MCF 10A (cell line): ENCODE measurements at regions not wholly inside any gene's neighbourhood (a gene's known extent, or its start where the extent isn't known, plus 50 kb on each side); places are given as distances from the start of the nearest gene placed in this dataset.

ENCODE experiments used
- BruUV-seq: library from RNA; stranded (reverse); fragments of 400-500 nt; replicated peaks from 2 replicates; lab custom pipeline; 2021; lab: Mats Ljungman, UMichigan
- CTCF ChIA-PET: fragments of 300-600 bp; sonication (Branson Sonifier 250); formaldehyde crosslinking; extraction: SDS; loops from one replicate; lab custom pipeline; 2021; ENCODE audit warnings: antibody characterized with exemption, inconsistent platforms; lab: Yijun Ruan, JAX
- POLR2A ChIA-PET: fragments of 300-600, 350-650 bp; sonication (Branson Sonifier 250); formaldehyde crosslinking; extraction: SDS; loops from one replicate; lab custom pipeline; 2020; ENCODE audit warnings: antibody characterized with exemption, inconsistent platforms; lab: Yijun Ruan, JAX
- DNase-seq: peaks from one replicate; pipeline ENCODE4 v3.0.0-alpha.2; 2018; ENCODE audit not compliant: unreplicated experiment
- H3K27ac Mint-ChIP-seq: one replicate; pipeline ENCODE4 v1.8.0; 2022; ENCODE audit warnings: mild to moderate bottlenecking, low read depth, mixed read lengths; ENCODE audit not compliant: unreplicated experiment
- H3K27me3 Mint-ChIP-seq: one replicate; pipeline ENCODE4 v1.8.0; 2022; ENCODE audit warnings: mixed read lengths; ENCODE audit not compliant: insufficient read depth, unreplicated experiment
- H3K36me3 Mint-ChIP-seq: one replicate; pipeline ENCODE4 v1.8.0; 2022; ENCODE audit warnings: mild to moderate bottlenecking, moderate library complexity, mixed read lengths; ENCODE audit not compliant: insufficient read depth, unreplicated experiment
- H3K4me1 Mint-ChIP-seq: one replicate; pipeline ENCODE4 v1.8.0; 2022; ENCODE audit warnings: mixed read lengths; ENCODE audit not compliant: insufficient read depth, unreplicated experiment
- H3K4me3 Mint-ChIP-seq: one replicate; pipeline ENCODE4 v1.8.0; 2022; ENCODE audit warnings: mild to moderate bottlenecking, moderate library complexity, mixed read lengths; ENCODE audit not compliant: unreplicated experiment
- H3K9me3 Mint-ChIP-seq: one replicate; pipeline ENCODE4 v1.8.0; 2022; ENCODE audit warnings: mixed read lengths; ENCODE audit not compliant: unreplicated experiment
- intact Hi-C: fragments of 100-400 bp; cut with micrococcal nuclease; formaldehyde crosslinking; loops from 2 replicates; pipeline ENCODE4 v1.14.1; 2022
- TF ChIP-seq, protein P1 (sequence below): fragments of 200-600 bp; IDR thresholded peaks from one replicate; pipeline ENCODE4 v1.8.0; 2022; ENCODE audit warnings: antibody characterized with exemption, mild to moderate bottlenecking; ENCODE audit not compliant: unreplicated experiment

GRCh38 chr2:138190999-138191398 lies 226.7 kb downstream of the HNMT start:
- Mint-ChIP-seq H3K4me3 (no peak overlapping the region), H3K36me3 (no peaks in the 10 kb centered on the region), H3K9me3 (no peaks in the 10 kb centered on the region), H3K27me3 (no peaks in the 10 kb centered on the region), H3K27ac (no peak overlapping the region), H3K4me1 (no peaks in the 10 kb centered on the region)
- intact Hi-C loops, result no loop called here
- no TSS peak for BruUV-seq
- TF ChIP-seq, protein P1, sequence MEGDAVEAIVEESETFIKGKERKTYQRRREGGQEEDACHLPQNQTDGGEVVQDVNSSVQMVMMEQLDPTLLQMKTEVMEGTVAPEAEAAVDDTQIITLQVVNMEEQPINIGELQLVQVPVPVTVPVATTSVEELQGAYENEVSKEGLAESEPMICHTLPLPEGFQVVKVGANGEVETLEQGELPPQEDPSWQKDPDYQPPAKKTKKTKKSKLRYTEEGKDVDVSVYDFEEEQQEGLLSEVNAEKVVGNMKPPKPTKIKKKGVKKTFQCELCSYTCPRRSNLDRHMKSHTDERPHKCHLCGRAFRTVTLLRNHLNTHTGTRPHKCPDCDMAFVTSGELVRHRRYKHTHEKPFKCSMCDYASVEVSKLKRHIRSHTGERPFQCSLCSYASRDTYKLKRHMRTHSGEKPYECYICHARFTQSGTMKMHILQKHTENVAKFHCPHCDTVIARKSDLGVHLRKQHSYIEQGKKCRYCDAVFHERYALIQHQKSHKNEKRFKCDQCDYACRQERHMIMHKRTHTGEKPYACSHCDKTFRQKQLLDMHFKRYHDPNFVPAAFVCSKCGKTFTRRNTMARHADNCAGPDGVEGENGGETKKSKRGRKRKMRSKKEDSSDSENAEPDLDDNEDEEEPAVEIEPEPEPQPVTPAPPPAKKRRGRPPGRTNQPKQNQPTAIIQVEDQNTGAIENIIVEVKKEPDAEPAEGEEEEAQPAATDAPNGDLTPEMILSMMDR, result no peak
- CTCF ChIA-PET, result interaction anchor here (0.6 to 0.9 kb wide), 2 partner anchors 325 to 596 kb away, joined by 3 to 4 read pairs; no protein-coding TSS in a partner anchor
- DNase-seq, result no peak
- POLR2A ChIA-PET, result no interaction called here

- intact Hi-C loops, result no loop called here
- ChIA-PET POLR2A (interaction anchor here (0.6 kb wide), 1 partner anchor 14 kb away, joined by 5 read pairs; no protein-coding TSS in a partner anchor), CTCF (interaction anchor here (0.6 to 1.1 kb wide), 2 partner anchors 10 to 330 kb away, joined by 3 read pairs; no protein-coding TSS in a partner anchor)
- Mint-ChIP-seq H3K27ac (no peak overlapping the region), H3K36me3 (no peaks in the 10 kb centered on the region), H3K27me3 (no peaks in the 10 kb centered on the region), H3K9me3 (no peaks in the 10 kb centered on the region), H3K4me1 (no peaks in the 10 kb centered on the region), H3K4me3 (no peak overlapping the region)
- no peak for DNase-seq
- TF ChIP-seq, protein P1, result no peak
- no TSS peak for BruUV-seq
These were observed 229.3 kb downstream of the HNMT start for GRCh38 chr2:138193416-138194213.

DNA sequence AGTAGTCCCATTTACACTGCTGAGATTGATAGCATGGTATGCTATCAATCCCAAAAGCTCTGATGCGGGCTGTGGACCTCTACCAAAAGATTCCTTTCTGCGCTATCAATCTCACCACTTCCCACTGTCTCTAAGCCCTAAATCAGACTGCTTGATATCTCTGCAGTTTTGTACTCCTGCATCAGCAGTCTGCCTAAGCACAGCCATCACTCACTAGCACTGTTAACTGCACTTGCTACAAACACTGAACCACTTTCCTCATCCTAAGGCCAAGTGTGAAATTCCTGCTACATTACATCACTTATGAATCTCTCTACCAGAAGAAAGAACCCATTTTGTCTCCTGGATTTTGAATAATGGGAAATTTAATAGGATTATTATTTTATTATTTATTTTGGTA lies 237.0 kb downstream of the HNMT start:
- H3K4me1 Mint-ChIP-seq, result no peaks in the 10 kb centered on the region
- no peak for DNase-seq
- intact Hi-C loops, result no loop called here
- H3K27ac Mint-ChIP-seq, result no peak overlapping the region
- no peaks in the 10 kb centered on the region for H3K9me3 Mint-ChIP-seq
- ChIA-PET CTCF (interaction anchor here (0.6 kb wide), 1 partner anchor 654 kb away, joined by 3 read pairs; no protein-coding TSS in a partner anchor), POLR2A (no interaction called here)
- peaks cover 4% of the 10 kb centered on the region for H3K36me3 Mint-ChIP-seq
- no peak overlapping the region for H3K4me3 Mint-ChIP-seq
- TF ChIP-seq, protein P1, result no peak
- no peaks in the 10 kb centered on the region for H3K27me3 Mint-ChIP-seq
- no TSS peak for BruUV-seq

DNA sequence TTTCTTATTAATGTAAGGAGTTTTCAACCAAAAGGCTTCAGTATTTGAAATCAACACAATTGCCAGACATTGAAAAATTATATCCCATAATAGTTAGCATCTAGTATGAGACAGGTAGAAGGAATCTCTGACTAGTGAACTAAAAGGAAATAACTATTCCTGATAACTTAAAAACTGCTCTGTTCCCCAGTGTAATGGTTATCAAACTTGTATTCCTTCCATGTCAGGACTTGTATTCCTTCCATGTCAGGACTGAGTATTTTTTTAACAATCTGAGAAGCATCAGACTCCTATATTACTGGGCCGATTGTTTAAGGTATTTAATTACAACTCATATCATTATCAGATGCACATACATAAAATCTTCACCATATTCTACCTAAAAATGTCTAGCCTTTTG lies 238.5 kb downstream of the HNMT start:
- TF ChIP-seq, protein P1, result no peak
- DNase-seq, result no peak
- ChIA-PET CTCF (no interaction called here), POLR2A (no interaction called here)
- Mint-ChIP-seq H3K36me3 (peaks cover 4% of the 10 kb centered on the region), H3K4me3 (no peak overlapping the region), H3K27me3 (no peaks in the 10 kb centered on the region), H3K27ac (no peak overlapping the region), H3K9me3 (no peaks in the 10 kb centered on the region), H3K4me1 (peaks cover 5% of the 10 kb centered on the region)
- intact Hi-C loops, result no loop called here
- BruUV-seq, result no TSS peak
